ENCODE measurements at regions not wholly inside any gene's neighbourhood (a gene's known extent, or its start where the extent isn't known, plus 50 kb on each side); places are given as distances from the start of the nearest gene placed in this dataset.

DNA sequence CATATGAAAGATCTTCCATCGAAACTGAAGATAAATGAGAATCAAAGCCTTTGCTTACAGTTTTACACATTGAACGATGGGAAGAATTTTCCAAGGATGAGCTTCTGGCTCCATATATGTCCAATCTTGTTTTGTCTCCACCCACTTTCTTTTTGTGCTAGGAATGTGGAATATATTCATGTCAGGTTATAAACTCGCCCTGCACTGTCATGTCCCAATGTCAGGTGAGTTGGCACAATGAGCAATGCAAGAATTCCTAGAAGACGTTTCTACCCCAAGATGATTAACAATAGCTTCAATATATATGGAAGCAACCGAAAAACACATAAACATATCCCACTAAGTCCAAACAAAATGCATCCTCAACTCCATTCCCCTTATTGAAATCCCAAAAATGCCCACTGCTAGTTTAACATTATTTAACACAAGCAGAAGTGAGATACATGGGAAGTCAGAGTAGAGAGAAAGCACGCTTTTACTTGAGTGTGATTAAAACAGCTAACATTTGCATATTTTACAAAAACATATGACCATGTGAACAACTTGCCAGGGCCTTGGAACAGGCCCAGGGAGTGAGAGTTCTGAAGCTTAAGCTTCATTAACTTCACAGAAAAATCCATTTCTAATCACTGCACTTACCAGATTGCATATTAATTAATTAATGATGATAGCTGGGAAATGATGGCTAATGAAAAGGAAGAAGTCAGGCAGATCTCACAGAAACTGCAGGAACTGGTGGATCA is 233.9 kb downstream of the GXYLT1 start:
- no peak for DNase-seq (ENCODE audit: low read depth)
- TF ChIP-seq, protein P1, sequence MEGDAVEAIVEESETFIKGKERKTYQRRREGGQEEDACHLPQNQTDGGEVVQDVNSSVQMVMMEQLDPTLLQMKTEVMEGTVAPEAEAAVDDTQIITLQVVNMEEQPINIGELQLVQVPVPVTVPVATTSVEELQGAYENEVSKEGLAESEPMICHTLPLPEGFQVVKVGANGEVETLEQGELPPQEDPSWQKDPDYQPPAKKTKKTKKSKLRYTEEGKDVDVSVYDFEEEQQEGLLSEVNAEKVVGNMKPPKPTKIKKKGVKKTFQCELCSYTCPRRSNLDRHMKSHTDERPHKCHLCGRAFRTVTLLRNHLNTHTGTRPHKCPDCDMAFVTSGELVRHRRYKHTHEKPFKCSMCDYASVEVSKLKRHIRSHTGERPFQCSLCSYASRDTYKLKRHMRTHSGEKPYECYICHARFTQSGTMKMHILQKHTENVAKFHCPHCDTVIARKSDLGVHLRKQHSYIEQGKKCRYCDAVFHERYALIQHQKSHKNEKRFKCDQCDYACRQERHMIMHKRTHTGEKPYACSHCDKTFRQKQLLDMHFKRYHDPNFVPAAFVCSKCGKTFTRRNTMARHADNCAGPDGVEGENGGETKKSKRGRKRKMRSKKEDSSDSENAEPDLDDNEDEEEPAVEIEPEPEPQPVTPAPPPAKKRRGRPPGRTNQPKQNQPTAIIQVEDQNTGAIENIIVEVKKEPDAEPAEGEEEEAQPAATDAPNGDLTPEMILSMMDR (IDR thresholded peaks at IDR 0.05; ENCODE audit: low read depth, low read length, missing control alignments), result no peak
- no peak overlapping the region for H3K4me3 ChIP-seq (ENCODE audit: low read depth, low read length)

DNA sequence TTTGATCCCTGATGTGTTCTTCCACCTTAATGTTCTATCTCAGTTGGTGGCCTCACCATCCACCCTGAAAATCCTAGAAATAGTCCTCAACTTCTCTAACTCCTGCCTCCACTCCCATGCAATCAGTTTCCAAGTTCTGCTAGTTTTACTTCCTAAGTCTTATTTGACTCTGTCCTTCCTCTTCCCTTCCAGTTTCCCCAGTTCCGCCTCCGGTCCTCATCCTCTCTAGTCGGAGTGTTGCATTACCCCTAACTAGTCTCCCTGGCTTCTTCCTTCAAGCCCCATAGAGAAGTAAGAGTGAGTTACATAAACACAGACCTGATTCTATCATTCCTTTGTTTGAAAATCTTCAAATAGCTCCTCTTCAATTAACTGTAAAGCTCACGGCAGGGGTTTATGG is 236.5 kb downstream of the GXYLT1 start:
- no peak overlapping the region for H3K4me3 ChIP-seq (ENCODE audit: low read depth, low read length)
- TF ChIP-seq, protein P1 (IDR thresholded peaks at IDR 0.05; ENCODE audit: low read depth, low read length, missing control alignments), result no peak
- no peak for DNase-seq (ENCODE audit: low read depth)

DNA sequence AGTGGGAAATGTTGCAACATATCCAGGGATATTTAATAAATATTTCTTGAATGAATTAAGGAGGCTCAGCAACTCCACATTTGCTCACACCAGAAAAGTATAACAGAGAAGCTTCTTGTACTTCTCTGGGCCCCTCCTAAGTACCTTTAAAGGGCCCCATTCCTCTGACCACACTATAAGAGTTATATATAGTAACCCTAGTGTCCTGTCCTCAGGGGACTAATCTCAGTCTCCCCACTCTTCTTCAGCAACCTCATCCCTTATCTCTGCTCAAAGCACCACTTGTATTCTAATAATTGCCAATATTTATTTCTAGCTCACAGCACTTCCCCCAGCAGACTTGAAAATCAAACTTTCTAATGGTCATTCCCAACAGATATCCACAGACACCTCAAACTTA is 237.1 kb downstream of the GXYLT1 start:
- H3K4me3 ChIP-seq (ENCODE audit: low read depth, low read length), result no peak overlapping the region
- TF ChIP-seq, protein P1 (IDR thresholded peaks at IDR 0.05; ENCODE audit: low read depth, low read length, missing control alignments), result no peak
- no peak for DNase-seq (ENCODE audit: low read depth)

DNA sequence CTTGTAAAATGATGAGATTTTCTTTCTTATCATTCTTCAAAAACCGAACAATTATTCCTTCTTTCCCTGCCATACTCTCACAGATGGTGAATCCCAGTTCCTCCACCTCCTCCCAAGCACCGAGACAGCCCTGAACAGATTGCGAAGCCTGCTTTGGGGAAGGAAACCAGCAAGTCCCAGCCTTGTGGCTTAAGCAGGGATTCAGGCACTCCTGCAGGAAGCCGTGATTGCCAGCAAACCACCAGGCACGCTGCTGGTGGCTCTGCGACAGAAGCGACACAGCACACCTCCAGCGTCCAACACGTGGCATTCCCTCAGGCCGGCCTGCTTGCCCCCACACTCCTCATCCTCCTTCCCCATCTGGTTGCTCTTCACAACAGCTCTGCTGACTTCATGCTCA is 237.7 kb downstream of the GXYLT1 start:
- no peak for DNase-seq (ENCODE audit: low read depth)
- no peak overlapping the region for H3K4me3 ChIP-seq (ENCODE audit: low read depth, low read length)
- TF ChIP-seq, protein P1 (IDR thresholded peaks at IDR 0.05; ENCODE audit: low read depth, low read length, missing control alignments), result no peak

DNA sequence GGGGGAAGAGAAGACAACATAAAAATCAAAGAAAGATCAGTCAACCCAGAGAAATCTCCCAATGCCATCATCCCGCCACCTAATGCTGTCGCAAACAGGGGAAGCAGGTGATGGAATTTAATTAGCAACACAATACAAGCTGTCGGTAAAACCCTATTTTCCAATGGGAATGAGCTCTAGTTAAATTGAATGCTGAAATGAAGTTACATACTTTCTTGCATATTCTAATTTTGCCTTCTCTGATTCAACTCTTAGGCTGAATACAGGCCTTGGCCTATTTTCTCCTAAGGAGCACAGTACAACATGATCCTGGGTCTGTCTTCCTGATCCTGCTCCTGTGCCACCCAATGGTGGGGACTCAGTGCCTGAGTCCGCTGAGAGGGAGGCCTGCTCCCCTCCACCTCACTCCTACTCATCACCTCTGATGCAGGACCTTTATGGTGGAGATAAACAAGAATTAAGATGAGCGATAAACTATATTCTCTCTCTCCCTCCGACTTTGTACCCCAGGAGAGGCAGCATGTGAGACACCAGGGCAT is 238.8 kb downstream of the GXYLT1 start:
- DNase-seq (ENCODE audit: low read depth), result no peak
- H3K4me3 ChIP-seq (ENCODE audit: low read depth, low read length), result no peak overlapping the region
- TF ChIP-seq, protein P1 (IDR thresholded peaks at IDR 0.05; ENCODE audit: low read depth, low read length, missing control alignments), result no peak

DNA sequence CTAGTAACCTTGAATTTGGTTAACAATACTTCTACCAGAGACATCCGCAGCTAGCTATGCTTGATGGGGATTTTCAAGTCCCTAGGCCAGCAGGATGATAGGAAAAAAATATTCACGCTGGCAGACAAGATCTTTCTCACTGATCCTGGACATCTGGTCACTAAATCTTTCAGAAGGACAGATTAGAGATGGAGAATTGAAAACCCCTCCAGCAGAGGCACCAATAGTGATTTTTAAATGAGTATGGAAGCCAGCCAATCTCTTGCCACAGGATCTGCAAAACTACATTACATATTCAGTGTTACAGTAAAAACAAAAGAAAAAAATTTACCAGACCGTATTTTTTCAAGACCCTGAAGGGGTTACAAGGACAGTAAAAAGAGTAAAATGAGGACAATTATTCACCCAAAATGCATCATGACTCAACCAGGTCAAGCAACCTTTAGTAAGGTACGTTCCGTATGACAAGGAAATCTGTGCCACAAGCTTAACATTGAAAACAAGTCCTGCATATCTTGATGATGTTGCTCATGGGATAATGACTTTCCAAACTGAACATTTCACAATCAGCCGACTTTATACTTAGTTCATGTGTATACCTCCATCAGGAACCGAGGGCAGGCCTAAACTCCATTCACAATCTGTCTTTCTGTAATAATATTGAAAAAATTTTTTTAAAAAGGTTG is 239.5 kb downstream of the GXYLT1 start:
- TF ChIP-seq, protein P1 (IDR thresholded peaks at IDR 0.05; ENCODE audit: low read depth, low read length, missing control alignments), result no peak
- no peak for DNase-seq (ENCODE audit: low read depth)

More for the DNA sequence above, 239.5 kb downstream of the GXYLT1 start:
- H3K4me3 ChIP-seq (ENCODE audit: low read depth, low read length), result no peak overlapping the region
